ENCODE measurements at regions not wholly inside any gene's neighbourhood (a gene's known extent, or its start where the extent isn't known, plus 50 kb on each side); places are given as distances from the start of the nearest gene placed in this dataset.

- H3K27me3 ChIP-seq (ENCODE audit: control insufficient read depth, insufficient read depth, low read length), result no peaks in the 10 kb centered on the region
- H3K36me3 ChIP-seq (ENCODE audit: control insufficient read depth, insufficient read depth, low read length), result no peaks in the 10 kb centered on the region
- DNase-seq (ENCODE audit: low read depth), result no peak
- TF ChIP-seq CTCF (IDR thresholded peaks at IDR 0.05; ENCODE audit: insufficient read depth, low read length, poor library complexity, severe bottlenecking), result no peak
- no peak overlapping the region for H3K4me3 ChIP-seq (ENCODE audit: low read depth, low read length)
These were observed 1428.1 kb downstream of the C4orf33 start for GRCh38 chr4:130524057-130524456.

- no peak for TF ChIP-seq CTCF (IDR thresholded peaks at IDR 0.05; ENCODE audit: insufficient read depth, low read length, poor library complexity, severe bottlenecking)
- Histone ChIP-seq H3K36me3 (ENCODE audit: control insufficient read depth, insufficient read depth, low read length) (no peaks in the 10 kb centered on the region), H3K27me3 (ENCODE audit: control insufficient read depth, insufficient read depth, low read length) (no peaks in the 10 kb centered on the region), H3K4me3 (ENCODE audit: low read depth, low read length) (no peak overlapping the region)
- no peak for DNase-seq (ENCODE audit: low read depth)
These were observed 1434.6 kb downstream of the C4orf33 start for GRCh38 chr4:130530505-130530904.

GRCh38 chr4:130534651-130535050 is 1438.7 kb downstream of the C4orf33 start:
- Histone ChIP-seq H3K4me3 (ENCODE audit: low read depth, low read length) (no peak overlapping the region), H3K36me3 (ENCODE audit: control insufficient read depth, insufficient read depth, low read length) (no peaks in the 10 kb centered on the region), H3K27me3 (ENCODE audit: control insufficient read depth, insufficient read depth, low read length) (no peaks in the 10 kb centered on the region)
- no peak for DNase-seq (ENCODE audit: low read depth)
- no peak for TF ChIP-seq CTCF (IDR thresholded peaks at IDR 0.05; ENCODE audit: insufficient read depth, low read length, poor library complexity, severe bottlenecking)

- Histone ChIP-seq H3K4me3 (ENCODE audit: low read depth, low read length) (no peak overlapping the region), H3K36me3 (ENCODE audit: control insufficient read depth, insufficient read depth, low read length) (no peaks in the 10 kb centered on the region), H3K27me3 (ENCODE audit: control insufficient read depth, insufficient read depth, low read length) (no peaks in the 10 kb centered on the region)
- no peak for DNase-seq (ENCODE audit: low read depth)
- TF ChIP-seq CTCF (IDR thresholded peaks at IDR 0.05; ENCODE audit: insufficient read depth, low read length, poor library complexity, severe bottlenecking), result no peak
These were observed 1447.0 kb downstream of the C4orf33 start for GRCh38 chr4:130542953-130543352.

- Histone ChIP-seq H3K36me3 (ENCODE audit: control insufficient read depth, insufficient read depth, low read length) (no peaks in the 10 kb centered on the region), H3K4me3 (ENCODE audit: low read depth, low read length) (no peak overlapping the region), H3K27me3 (ENCODE audit: control insufficient read depth, insufficient read depth, low read length) (no peaks in the 10 kb centered on the region)
- TF ChIP-seq CTCF (IDR thresholded peaks at IDR 0.05; ENCODE audit: insufficient read depth, low read length, poor library complexity, severe bottlenecking), result no peak
- DNase-seq (ENCODE audit: low read depth), result no peak
These were observed 1449.2 kb downstream of the C4orf33 start for GRCh38 chr4:130545171-130545570.

GRCh38 chr4:130545596-130545995 is 1449.6 kb downstream of the C4orf33 start:
- no peak for TF ChIP-seq CTCF (IDR thresholded peaks at IDR 0.05; ENCODE audit: insufficient read depth, low read length, poor library complexity, severe bottlenecking)
- no peak for DNase-seq (ENCODE audit: low read depth)
- H3K4me3 ChIP-seq (ENCODE audit: low read depth, low read length), result no peak overlapping the region
- no peaks in the 10 kb centered on the region for H3K27me3 ChIP-seq (ENCODE audit: control insufficient read depth, insufficient read depth, low read length)
- no peaks in the 10 kb centered on the region for H3K36me3 ChIP-seq (ENCODE audit: control insufficient read depth, insufficient read depth, low read length)
